Fibroblast of lung (primary cell): ENCODE measurements at regions not wholly inside any gene's neighbourhood (a gene's known extent, or its start where the extent isn't known, plus 50 kb on each side); places are given as distances from the start of the nearest gene placed in this dataset.

Experiments
- DNase-seq, 2 donors: peaks; one replicate each; pipeline versions ENCODE4 v3.0.0 to v3.0.0-alpha.2; 2010; ENCODE audit warnings: low read depth in 2 of 2
- H2AFZ ChIP-seq: 2 replicates; pipeline ENCODE4 v1.5.1; 2012; ENCODE audit warnings: low read length, control low read depth, inconsistent platforms
- H3K27ac ChIP-seq: 2 replicates; pipeline ENCODE4 v1.5.1; 2011; ENCODE audit warnings: low read length, control low read depth; ENCODE audit not compliant: insufficient read depth
- H3K27me3 ChIP-seq: 2 replicates; pipeline ENCODE4 v1.5.1; 2011; ENCODE audit warnings: mild to moderate bottlenecking, low read length; ENCODE audit not compliant: control insufficient read depth, insufficient read depth
- H3K36me3 ChIP-seq: 2 replicates; pipeline ENCODE4 v1.5.1; 2011; ENCODE audit warnings: low read length; ENCODE audit not compliant: control insufficient read depth, insufficient read depth
- H3K4me1 ChIP-seq: 2 replicates; pipeline ENCODE4 v1.5.1; 2011; ENCODE audit warnings: low read length; ENCODE audit not compliant: control insufficient read depth, insufficient read depth; ENCODE audit errors: extremely low read depth
- H3K4me2 ChIP-seq: 2 replicates; pipeline ENCODE4 v1.5.1; 2011; ENCODE audit warnings: low read length, control low read depth; ENCODE audit not compliant: insufficient read depth; ENCODE audit errors: extremely low read depth
- H3K4me3 ChIP-seq, 4 experiments: fragments of 200-600 bp in 1 of 4; sonication (generic) in 1 of 4; replicated peaks in 1 of 4; 2 replicates each; pipeline ENCODE4 v1.5.1; 2011 to 2016; ENCODE audit warnings: low read length in 4 of 4, low read depth in 3 of 4, mild to moderate bottlenecking in 3 of 4, control low read depth in 2 of 4, inconsistent platforms in 1 of 4, mixed read lengths in 1 of 4; ENCODE audit not compliant: insufficient read depth in 1 of 4; ENCODE audit errors: control extremely low read depth in 1 of 4
- H3K79me2 ChIP-seq: 2 replicates; pipeline ENCODE4 v1.5.1; 2012; ENCODE audit warnings: mild to moderate bottlenecking, low read length, inconsistent platforms; ENCODE audit not compliant: control insufficient read depth, insufficient read depth
- H3K9ac ChIP-seq: 2 replicates; pipeline ENCODE4 v1.5.1; 2011; ENCODE audit warnings: mild to moderate bottlenecking, low read length, control low read depth; ENCODE audit not compliant: insufficient read depth
- H3K9me3 ChIP-seq: 2 replicates; pipeline ENCODE4 v1.5.1; 2012; ENCODE audit warnings: low read depth, low read length; ENCODE audit not compliant: control insufficient read depth, insufficient read depth
- H4K20me1 ChIP-seq: 2 replicates; pipeline ENCODE4 v1.5.1; 2011; ENCODE audit warnings: low read length; ENCODE audit not compliant: control insufficient read depth, insufficient read depth; ENCODE audit errors: extremely low read depth
- EZH2 ChIP-seq: IDR thresholded peaks from 2 replicates; pipeline ENCODE4 v1.5.1; 2012; ENCODE audit warnings: low read length, control low read depth, mild to moderate bottlenecking; ENCODE audit errors: missing control alignments
- TF ChIP-seq, protein P1 (sequence below), 2 donors: IDR thresholded peaks in 1 of 2; conservative IDR thresholded peaks in 1 of 2; 1 replicate in 1 of 2; 2 replicates in 1 of 2; pipeline ENCODE4 v1.5.1; 2011 to 2012; ENCODE audit warnings: low read length in 2 of 2, control low read depth in 1 of 2, inconsistent platforms in 1 of 2, low read depth in 1 of 2, mild to moderate bottlenecking in 1 of 2

DNA sequence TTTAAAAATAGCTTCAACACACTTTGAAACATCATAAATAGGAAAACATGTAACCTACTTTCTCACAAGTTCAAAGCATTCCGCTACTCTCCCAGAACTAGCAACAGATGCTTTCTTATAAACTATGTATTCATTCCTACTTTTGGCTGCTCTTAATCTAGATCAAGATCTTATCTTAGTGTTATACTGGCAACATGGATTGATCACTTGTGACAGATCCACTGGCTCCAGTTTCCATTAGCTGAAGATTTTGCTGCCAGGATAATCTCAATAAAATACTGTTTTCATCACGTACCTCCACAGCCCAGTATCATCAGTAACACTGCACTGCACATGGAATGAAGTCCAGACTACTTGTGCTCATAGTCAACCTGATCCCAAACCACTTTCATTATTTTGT, 491.7 kb upstream of the AGTR1 start:
- Histone ChIP-seq H4K20me1 (no peaks in the 10 kb centered on the region), H3K27ac (no peak overlapping the region), H3K79me2 (no peaks in the 10 kb centered on the region), H3K4me2 (no peak overlapping the region), H3K9me3 (no peaks in the 10 kb centered on the region), H3K9ac (no peak overlapping the region), H2AFZ (no peak overlapping the region), H3K27me3 (no peaks in the 10 kb centered on the region), H3K36me3 (no peaks in the 10 kb centered on the region), H3K4me3 (no peak overlapping the region), H3K4me1 (peaks cover 2% of the 10 kb centered on the region)
- TF ChIP-seq, protein P1, sequence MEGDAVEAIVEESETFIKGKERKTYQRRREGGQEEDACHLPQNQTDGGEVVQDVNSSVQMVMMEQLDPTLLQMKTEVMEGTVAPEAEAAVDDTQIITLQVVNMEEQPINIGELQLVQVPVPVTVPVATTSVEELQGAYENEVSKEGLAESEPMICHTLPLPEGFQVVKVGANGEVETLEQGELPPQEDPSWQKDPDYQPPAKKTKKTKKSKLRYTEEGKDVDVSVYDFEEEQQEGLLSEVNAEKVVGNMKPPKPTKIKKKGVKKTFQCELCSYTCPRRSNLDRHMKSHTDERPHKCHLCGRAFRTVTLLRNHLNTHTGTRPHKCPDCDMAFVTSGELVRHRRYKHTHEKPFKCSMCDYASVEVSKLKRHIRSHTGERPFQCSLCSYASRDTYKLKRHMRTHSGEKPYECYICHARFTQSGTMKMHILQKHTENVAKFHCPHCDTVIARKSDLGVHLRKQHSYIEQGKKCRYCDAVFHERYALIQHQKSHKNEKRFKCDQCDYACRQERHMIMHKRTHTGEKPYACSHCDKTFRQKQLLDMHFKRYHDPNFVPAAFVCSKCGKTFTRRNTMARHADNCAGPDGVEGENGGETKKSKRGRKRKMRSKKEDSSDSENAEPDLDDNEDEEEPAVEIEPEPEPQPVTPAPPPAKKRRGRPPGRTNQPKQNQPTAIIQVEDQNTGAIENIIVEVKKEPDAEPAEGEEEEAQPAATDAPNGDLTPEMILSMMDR (conservative IDR thresholded peaks at IDR 0.05 in 1 of 2, IDR thresholded peaks at IDR 0.05 in 1 of 2; ENCODE audit: low read depth in 1 of 2, low read length in 2 of 2): no peak
- no peak for TF ChIP-seq EZH2
- DNase-seq: peak in 1 of 2 donors; percentile 7

DNA sequence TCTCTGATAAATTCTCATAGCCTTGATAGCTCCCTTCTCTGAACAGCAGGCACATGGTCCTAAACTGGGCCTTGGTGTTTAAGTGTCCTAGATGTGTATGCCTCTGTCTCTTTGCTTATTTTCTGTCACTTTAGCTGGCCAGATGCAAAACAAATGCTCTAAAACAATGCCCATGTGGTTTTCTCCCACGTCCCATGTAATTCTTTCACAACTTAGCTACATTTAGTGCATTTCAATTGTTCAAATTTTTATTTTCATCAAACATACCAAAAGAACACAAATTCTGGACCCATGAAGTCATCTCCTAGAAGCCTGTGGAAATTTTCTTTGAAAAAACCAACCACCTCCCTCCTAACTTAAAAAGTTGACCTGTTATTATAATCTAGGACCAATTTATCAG, 491.3 kb upstream of the AGTR1 start:
- H3K4me3 ChIP-seq: no peak overlapping the region
- DNase-seq: no peak

DNA sequence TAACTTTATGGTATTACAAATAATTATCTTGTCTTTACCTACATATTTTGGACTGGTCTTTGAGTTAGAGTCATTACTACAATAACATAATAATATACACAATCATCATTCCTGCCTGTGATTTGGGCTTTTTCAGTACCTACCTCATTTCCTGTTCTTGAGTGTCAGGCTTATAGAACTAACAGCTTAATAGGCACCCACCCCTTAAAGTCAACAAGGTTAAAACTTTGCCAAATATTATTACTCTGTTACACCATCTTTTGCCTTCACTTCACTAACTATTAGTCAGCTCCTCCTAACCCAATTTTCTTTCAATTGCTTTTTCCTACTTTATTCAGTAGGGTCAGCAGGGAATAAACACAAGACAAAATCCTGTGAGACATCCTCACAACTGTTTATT, 488.7 kb upstream of the AGTR1 start:
- H3K4me2 ChIP-seq: no peak overlapping the region
- H3K79me2 ChIP-seq: no peaks in the 10 kb centered on the region
- H3K27ac ChIP-seq: no peak overlapping the region
- H4K20me1 ChIP-seq: no peaks in the 10 kb centered on the region
- H3K27me3 ChIP-seq: no peaks in the 10 kb centered on the region
- TF ChIP-seq, protein P1 (conservative IDR thresholded peaks at IDR 0.05 in 1 of 2, IDR thresholded peaks at IDR 0.05 in 1 of 2; ENCODE audit: low read depth in 1 of 2, low read length in 2 of 2): no peak
- TF ChIP-seq EZH2: no peak
- no peak overlapping the region for H2AFZ ChIP-seq
- no peaks in the 10 kb centered on the region for H3K9me3 ChIP-seq
- peaks cover under 1% of the 10 kb centered on the region for H3K4me1 ChIP-seq
- no peaks in the 10 kb centered on the region for H3K36me3 ChIP-seq
- H3K9ac ChIP-seq: no peak overlapping the region
- DNase-seq: no peak
- H3K4me3 ChIP-seq: no peak overlapping the region

More for the DNA sequence above, 491.3 kb upstream of the AGTR1 start:
- Histone ChIP-seq H3K27me3 (no peaks in the 10 kb centered on the region), H3K4me1 (peaks cover 2% of the 10 kb centered on the region), H4K20me1 (no peaks in the 10 kb centered on the region), H3K9me3 (no peaks in the 10 kb centered on the region), H2AFZ (no peak overlapping the region), H3K9ac (no peak overlapping the region), H3K36me3 (no peaks in the 10 kb centered on the region), H3K79me2 (no peaks in the 10 kb centered on the region), H3K27ac (no peak overlapping the region), H3K4me2 (no peak overlapping the region)
- TF ChIP-seq, protein P1 (conservative IDR thresholded peaks at IDR 0.05 in 1 of 2, IDR thresholded peaks at IDR 0.05 in 1 of 2; ENCODE audit: low read depth in 1 of 2, low read length in 2 of 2): no peak
- TF ChIP-seq EZH2: no peak
